Fibroblast of skin of scalp (primary cell): ENCODE measurements at regions not wholly inside any gene's neighbourhood (a gene's known extent, or its start where the extent isn't known, plus 50 kb on each side); places are given as distances from the start of the nearest gene placed in this dataset.

Experiments
- DNase-seq: peaks from one replicate; pipeline ENCODE4 v3.0.0-alpha.2; 2013

GRCh38 chr3:57009802-57010201, 50.7 kb upstream of the SPATA12 start:
- DNase-seq: no peak

- no peak for DNase-seq
Observed at GRCh38 chr3:57009367-57009766, 51.1 kb upstream of the SPATA12 start.

DNA sequence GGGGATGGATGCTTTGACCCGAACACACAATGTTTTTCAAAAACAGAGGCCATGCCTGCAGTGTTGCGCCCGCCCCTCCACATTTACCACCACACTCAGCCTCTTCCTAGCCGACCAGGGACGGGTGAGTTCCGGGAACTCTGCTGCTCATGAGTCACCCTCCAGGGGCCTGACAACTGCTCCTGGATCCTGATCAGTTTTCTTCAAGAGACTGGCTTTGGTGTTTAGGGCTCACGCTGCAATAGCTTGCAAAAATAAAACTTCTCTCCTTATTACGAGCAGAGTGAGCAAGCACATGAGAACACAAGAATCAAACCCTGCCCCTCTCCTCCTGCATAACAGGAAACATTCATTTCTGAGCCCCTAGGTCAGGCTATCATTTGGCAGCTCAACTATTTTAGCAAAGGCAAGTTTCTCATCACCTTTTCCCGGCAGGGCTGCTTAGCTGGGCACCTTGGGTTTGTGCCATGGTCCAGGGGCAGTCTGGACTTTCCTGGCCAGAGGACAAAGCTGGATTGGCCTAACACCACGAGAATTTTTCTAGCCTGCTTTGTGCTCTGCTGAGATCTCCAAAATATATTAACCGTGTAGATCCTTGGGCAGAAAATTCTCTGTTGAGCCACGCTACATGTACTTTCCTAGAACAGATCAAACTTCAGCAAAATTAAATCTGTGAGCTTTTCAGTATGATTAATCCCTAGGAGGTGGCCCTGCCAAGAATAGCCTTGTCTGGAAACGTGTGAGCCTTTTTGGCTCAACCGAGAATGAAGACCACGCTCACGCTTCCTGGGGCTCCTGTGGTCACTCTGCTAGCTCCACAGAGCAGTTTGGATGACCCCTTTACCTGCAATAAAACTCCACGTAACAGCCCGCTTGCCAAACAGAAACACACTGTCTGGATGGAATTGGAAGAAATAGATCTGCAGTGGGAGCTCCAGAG, 52.7 kb upstream of the SPATA12 start:
- DNase-seq: peak; percentile 86

DNA sequence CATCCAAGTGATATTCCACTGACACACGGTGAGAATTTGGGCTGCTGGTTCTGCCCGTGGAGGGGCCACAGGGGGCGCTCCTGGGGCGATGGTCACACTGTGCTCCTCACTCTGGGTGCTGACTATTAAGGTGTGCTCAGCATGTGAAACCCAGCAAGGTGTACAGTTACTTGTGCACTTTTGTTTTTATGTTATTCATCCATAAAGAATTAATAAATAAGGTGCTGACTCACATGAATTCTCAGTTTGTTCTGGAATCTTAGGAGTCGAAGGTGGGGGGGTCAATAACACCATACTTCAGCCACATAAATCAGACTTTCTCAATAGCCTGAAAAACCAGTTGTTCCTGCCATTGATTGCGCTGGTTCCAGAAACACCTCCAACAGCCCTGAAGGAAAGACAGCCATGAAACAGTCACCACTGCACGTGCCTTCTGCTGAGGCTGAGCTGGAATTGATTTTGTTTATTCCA, 53.5 kb upstream of the SPATA12 start:
- no peak for DNase-seq

- no peak for DNase-seq
Observed at GRCh38 chr3:57006179-57006657, 54.2 kb upstream of the SPATA12 start.

DNA sequence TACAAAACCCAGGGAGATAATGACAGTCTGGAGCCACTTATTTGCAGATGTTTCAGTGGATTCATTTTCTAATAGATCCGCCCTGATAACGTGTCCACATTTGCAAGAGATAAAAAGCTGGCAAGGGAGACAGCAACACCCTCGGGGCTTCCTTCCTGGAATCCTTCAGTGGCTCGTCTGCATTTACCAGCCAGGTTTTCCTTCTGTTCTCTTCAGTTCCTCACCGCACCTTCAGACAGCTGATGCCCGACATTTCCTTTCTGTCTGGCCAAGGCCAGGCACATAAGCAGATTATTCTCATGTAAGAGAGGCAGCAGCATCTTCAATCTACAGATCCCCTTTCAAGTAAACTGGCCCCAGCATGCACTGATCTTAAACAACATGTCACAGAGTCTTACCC, 56.2 kb upstream of the SPATA12 start:
- no peak for DNase-seq

- DNase-seq: no peak
Observed at GRCh38 chr3:57003676-57004075, 56.8 kb upstream of the SPATA12 start.

DNA sequence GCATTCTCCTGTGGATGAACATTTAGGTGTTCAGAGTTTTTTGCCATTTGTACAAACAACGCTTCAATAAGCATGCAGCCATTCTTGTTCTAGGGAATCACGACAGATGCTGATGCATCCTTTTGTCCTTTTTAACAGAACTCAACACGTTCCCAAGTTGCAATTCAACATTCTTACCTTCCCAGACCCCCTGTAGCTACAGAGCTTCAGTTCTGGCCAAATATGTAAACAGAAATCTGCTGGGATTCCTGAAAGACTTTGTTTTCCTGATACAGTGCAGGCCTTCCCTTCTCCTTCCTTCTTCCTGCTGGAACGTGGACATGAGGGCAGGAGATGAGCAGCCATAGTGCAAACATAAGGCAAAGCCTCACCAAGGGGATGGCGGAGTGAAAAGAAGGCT, 59.1 kb upstream of the SPATA12 start:
- DNase-seq: no peak

DNA sequence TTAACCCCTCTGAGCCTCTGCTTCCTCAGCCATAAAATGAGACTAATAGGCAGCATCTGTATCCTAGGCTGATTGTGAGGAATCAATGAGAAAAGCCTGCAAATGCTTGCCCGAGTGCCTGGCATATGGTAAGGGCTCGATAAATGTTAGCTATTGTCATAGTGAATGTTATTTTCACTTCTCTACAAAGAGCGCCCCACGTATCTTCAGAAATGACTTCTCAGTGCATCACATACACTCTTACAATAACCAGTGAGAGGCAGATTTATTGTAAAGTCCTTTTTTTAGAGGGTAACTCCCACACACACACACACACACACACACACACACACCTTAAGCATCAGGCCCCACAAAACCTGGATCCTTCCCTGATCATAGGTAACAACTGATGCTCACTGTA, 60.5 kb upstream of the SPATA12 start:
- no peak for DNase-seq

- DNase-seq: no peak
Observed at GRCh38 chr3:56999547-56999946, 60.9 kb upstream of the SPATA12 start.

DNA sequence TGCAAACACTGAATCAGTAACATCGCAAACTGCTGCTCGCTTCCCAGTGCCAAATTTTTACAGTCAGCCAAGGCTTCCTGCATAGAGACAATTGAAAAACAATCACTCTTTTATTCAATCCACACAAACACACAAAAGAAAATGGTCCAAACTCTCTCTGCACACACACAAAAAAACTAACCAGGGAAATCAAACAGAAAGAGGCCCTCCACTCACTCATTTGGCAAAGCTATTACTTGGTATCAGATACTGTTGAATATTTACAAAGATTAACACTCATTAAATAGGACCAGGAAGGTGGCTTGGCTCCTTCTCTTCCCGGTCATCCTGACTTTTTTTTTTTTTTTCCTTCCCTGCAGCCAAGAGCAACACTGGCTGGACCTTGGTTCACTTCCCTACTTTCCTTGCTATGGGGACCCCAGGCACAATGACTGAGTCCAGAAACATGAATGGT, 62.4 kb upstream of the SPATA12 start:
- no peak for DNase-seq

GRCh38 chr3:56997675-56998074, 62.8 kb upstream of the SPATA12 start:
- peak; percentile 36 for DNase-seq

DNA sequence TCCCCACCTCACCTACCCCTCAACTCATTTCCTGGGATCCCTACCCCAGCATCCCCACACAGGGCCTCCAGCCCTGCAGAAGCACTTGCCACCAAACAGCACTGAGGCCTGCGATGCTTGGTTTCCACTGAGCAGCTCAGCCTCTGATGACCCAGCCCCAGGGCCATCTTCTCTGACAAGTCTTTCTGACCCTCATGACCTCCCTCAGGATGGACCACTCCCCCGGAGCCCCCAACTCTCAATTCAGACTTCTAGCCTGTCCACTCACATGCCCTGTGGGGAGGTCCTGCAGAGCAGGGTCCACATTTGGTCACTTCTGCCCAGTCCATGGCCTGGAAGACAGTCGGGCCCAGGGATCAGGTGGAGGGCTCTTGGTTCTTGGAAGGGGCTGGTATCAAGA, 63.4 kb upstream of the SPATA12 start:
- DNase-seq: no peak

DNA sequence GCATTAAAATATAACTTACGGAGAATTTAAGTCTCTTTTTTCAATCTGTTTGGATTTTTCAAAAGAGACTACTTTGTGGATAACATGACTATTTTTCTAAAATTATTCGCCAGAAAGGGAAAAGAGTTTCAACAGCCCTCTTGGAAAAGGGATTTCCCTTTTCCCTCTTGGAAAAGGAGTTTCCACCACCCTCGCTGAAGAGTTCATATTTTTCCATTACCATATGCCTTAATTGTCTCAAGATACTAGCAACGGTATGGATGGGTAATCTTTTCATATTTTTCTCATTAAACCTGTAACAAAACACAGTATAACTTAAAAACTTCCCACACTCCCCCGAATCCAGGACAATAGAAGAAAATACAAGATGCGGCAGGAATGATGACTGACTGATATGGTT, 66.1 kb upstream of the SPATA12 start:
- no peak for DNase-seq

GRCh38 chr3:56990641-56991015, 69.8 kb upstream of the SPATA12 start:
- DNase-seq: no peak

DNA sequence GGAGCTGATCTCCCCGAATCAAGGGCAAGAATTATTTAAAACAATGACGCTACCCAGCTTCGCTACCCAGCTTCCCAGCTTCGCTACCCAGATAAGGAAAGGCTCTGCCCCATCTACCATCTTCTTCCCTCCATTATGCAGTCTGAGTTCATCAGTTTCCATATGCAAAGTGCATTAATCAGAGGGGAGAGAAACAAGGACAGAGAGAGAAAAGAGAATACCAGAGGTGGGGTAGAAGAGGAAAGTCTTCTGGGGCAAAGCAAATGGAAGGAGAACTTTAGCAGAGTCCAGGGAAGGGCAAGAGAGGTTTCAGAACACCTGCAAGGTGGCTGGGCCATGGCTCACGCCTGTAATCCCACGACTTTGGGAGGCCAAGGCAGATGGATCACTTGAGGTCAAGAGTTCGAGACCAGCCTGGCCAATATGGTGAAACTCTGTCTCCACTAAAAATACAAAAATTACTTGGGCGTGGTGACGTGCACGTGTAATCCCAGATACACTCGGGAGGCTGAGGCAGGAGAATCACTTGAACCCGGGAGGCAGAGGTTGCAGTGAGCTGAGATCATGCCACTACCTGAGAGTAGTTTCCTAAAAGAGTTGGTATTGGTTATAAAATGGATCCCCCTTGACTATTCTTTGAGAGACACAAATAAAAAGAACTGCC, 70.4 kb upstream of the SPATA12 start:
- no peak for DNase-seq

DNA sequence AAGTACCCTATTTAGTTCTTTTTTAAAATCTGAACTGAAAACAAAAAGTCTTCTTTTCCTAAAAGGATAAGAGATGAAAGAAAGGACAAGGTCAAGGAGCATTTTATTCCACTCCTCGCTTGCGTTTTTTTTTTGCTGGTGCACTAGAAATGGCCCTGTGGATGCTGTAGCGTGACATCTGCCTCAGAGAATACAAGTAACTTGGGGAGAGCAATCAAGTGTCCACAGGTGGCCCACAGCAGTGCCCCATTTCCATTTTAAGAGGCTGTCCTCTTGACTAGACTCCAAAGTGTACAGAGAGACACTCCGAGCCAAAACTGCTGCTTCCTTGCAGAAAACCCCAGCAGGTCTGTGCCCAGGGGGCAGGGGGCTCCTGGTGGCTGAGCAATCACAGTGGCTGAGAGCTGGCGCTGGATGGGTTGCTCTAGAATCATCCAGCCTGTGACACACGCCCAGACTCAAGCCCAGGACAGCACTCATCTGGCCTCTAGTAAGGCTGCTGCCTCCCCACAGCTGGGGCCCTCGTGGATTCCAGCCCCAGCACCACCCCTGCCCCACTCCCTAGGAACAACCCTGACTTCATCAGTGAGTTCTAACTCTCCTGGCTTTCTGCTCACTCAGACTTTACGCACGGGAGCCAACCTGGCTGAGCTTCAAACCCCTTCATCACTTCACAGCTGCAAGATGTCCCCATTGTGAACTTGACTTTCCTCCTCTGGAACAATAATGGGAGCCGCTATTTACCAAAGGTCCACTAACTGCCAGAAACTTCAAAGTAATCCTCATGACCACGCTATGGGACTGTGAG, 71.1 kb upstream of the SPATA12 start:
- no peak for DNase-seq

- DNase-seq: peak; percentile 76
Observed at GRCh38 chr3:56988458-56989168, 71.9 kb upstream of the SPATA12 start.

GRCh38 chr3:56987238-56987895, 73.1 kb upstream of the SPATA12 start:
- DNase-seq: no peak

GRCh38 chr3:56986347-56986746, 74.1 kb upstream of the SPATA12 start:
- no peak for DNase-seq

DNA sequence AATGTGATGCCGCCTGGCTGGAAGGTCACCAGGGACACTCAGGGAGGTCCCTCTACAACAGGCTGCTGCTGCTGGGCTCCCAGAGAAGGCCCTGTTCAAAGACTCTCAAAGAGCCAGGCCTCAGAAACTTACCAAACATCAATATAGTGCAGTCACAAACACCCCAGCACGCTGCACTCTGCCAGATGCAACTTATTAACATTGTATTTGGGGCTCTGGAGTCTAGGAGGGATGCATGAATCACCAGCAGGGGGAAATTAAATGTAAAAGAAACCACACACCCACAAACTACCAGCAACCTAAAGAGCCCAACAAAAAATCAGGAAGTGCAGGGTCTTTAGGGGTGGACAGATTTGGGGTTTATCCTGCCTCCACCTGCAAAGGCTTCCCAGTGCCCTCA, 74.6 kb upstream of the SPATA12 start:
- DNase-seq: peak; percentile 53

DNA sequence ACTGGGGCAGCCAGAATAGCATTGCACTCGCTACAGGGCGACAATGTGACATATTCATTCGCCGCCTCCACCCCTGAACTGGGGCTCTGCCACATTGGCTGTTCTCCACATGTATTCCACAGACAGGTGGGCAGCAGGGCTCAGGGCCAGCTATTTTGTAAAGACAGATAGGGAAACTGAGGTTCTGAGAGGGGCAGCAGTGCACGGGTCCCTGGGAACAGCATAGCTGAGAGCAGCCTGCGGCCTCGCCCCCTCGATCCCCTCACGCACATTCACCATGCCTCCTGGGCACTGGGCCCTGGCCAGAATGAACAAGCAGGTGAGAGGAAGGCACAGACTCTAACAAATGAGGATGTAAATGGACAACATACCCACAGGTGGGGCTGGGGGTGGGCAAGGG, 75.0 kb upstream of the SPATA12 start:
- DNase-seq: no peak
